Caco-2 (cell line): ENCODE measurements at regions not wholly inside any gene's neighbourhood (a gene's known extent, or its start where the extent isn't known, plus 50 kb on each side); places are given as distances from the start of the nearest gene placed in this dataset.
"Not testable (repeated sequence)": the region's sequence is repeated elsewhere in the genome, so short reads cannot be mapped to it uniquely, and the experiment has no call there.

Experiments
- BruUV-seq: library from RNA; stranded (reverse); fragments of 400-500 nt; replicated peaks from 2 replicates; lab custom pipeline; 2021; lab: Mats Ljungman, UMichigan
- CTCF ChIA-PET: fragments of 300-600 bp; sonication (Branson Sonifier 250); formaldehyde crosslinking; loops from one replicate; lab custom pipeline; 2022; ENCODE audit warnings: antibody characterized with exemption; lab: Charles Lee
- POLR2A ChIA-PET: fragments of 300-600 bp; sonication (Branson Sonifier 250); formaldehyde crosslinking; loops from one replicate; lab custom pipeline; 2022; ENCODE audit warnings: antibody characterized with exemption; lab: Charles Lee
- DNase-seq, 2 experiments: peaks; one replicate each; pipeline versions ENCODE4 v3.0.0 to v3.0.0-alpha.2; 2020 to 2022
- H3K27me3 ChIP-seq: replicated peaks from 2 replicates; pipeline ENCODE4 v1.6.0; 2011; ENCODE audit warnings: low read length; ENCODE audit not compliant: control insufficient read depth, insufficient read depth
- H3K36me3 ChIP-seq: 2 replicates; pipeline ENCODE4 v1.5.1; 2011; ENCODE audit warnings: low read length; ENCODE audit not compliant: control insufficient read depth, insufficient read depth
- H3K4me1 ChIP-seq: fragments of 250-450 bp; sonication (Bioruptor Pico); 2 replicates; pipeline ENCODE4 v1.5.1; 2020; ENCODE audit warnings: mild to moderate bottlenecking
- H3K4me3 ChIP-seq: 2 replicates; pipeline ENCODE4 v1.5.1; 2011; ENCODE audit warnings: low read depth, mild to moderate bottlenecking, control low read depth, low read length
- H3K9me3 ChIP-seq: fragments of 250-450 bp; sonication (Bioruptor Pico); 2 replicates; pipeline ENCODE4 v1.5.1; 2020; ENCODE audit warnings: mild to moderate bottlenecking, moderate library complexity
- H3K27ac Mint-ChIP-seq: one replicate; pipeline ENCODE4 v1.8.0; 2022; ENCODE audit warnings: mixed read lengths; ENCODE audit not compliant: unreplicated experiment
- H3K27me3 Mint-ChIP-seq: one replicate; pipeline ENCODE4 v1.8.0; 2022; ENCODE audit warnings: mixed read lengths; ENCODE audit not compliant: insufficient read depth, unreplicated experiment
- H3K36me3 Mint-ChIP-seq: one replicate; pipeline ENCODE4 v1.8.0; 2022; ENCODE audit warnings: mild to moderate bottlenecking, mixed read lengths; ENCODE audit not compliant: insufficient read depth, unreplicated experiment
- H3K4me1 Mint-ChIP-seq: one replicate; pipeline ENCODE4 v1.8.0; 2022; ENCODE audit warnings: low read depth, mixed read lengths; ENCODE audit not compliant: unreplicated experiment
- H3K4me3 Mint-ChIP-seq: one replicate; pipeline ENCODE4 v1.8.0; 2022; ENCODE audit warnings: mild to moderate bottlenecking, moderate library complexity, mixed read lengths; ENCODE audit not compliant: unreplicated experiment
- H3K9me3 Mint-ChIP-seq: one replicate; pipeline ENCODE4 v1.8.0; 2022; ENCODE audit warnings: mixed read lengths; ENCODE audit not compliant: unreplicated experiment
- CTCF ChIP-seq, 2 experiments: fragments of 200-600 bp in 1 of 2; IDR thresholded peaks; 1 replicate in 1 of 2; 2 replicates in 1 of 2; pipeline versions ENCODE4 v1.5.1 to v1.8.0; 2011 to 2022; ENCODE audit warnings: antibody characterized with exemption in 1 of 2, control low read depth in 1 of 2, inconsistent platforms in 1 of 2, low read depth in 1 of 2, low read length in 1 of 2, mild to moderate bottlenecking in 1 of 2, moderate library complexity in 1 of 2; ENCODE audit not compliant: insufficient read depth in 1 of 2, severe bottlenecking in 1 of 2, unreplicated experiment in 1 of 2
- intact Hi-C: fragments of 100-400 bp; cut with micrococcal nuclease; formaldehyde crosslinking; loops from one replicate; pipeline ENCODE4 v1.10.0; 2022; ENCODE audit not compliant: unreplicated experiment

- no peaks in the 10 kb centered on the region for H3K9me3 ChIP-seq
- no peaks in the 10 kb centered on the region for H3K36me3 ChIP-seq
- POLR2A ChIA-PET: no interaction called here
- CTCF ChIA-PET: no interaction called here
- no peaks in the 10 kb centered on the region for H3K4me1 ChIP-seq
- H3K27me3 ChIP-seq: no peaks in the 10 kb centered on the region
- H3K4me3 ChIP-seq: no peak overlapping the region
- TF ChIP-seq CTCF (IDR thresholded peaks at IDR 0.05; ENCODE audit: insufficient read depth in 1 of 2, low read depth in 1 of 2, low read length in 1 of 2, severe bottlenecking in 1 of 2, unreplicated experiment in 1 of 2): no peak
- BruUV-seq: no TSS peak
- H3K4me3 Mint-ChIP-seq: no peak overlapping the region
- no peaks in the 10 kb centered on the region for H3K4me1 Mint-ChIP-seq
- H3K36me3 Mint-ChIP-seq: no peaks in the 10 kb centered on the region
- H3K9me3 Mint-ChIP-seq: no peaks in the 10 kb centered on the region
- DNase-seq: no peak
- H3K27ac Mint-ChIP-seq: no peak overlapping the region
- intact Hi-C loops: no loop called here
- H3K27me3 Mint-ChIP-seq: no peaks in the 10 kb centered on the region
Observed at GRCh38 chr3:145678401-145678800, 482.6 kb downstream of the PLOD2 start.

- Mint-ChIP-seq H3K4me1 (no peaks in the 10 kb centered on the region), H3K4me3 (no peak overlapping the region), H3K27ac (no peak overlapping the region), H3K36me3 (no peaks in the 10 kb centered on the region), H3K9me3 (no peaks in the 10 kb centered on the region), H3K27me3 (no peaks in the 10 kb centered on the region)
- Histone ChIP-seq H3K36me3 (no peaks in the 10 kb centered on the region), H3K27me3 (no peaks in the 10 kb centered on the region), H3K4me3 (no peak overlapping the region), H3K9me3 (no peaks in the 10 kb centered on the region), H3K4me1 (no peaks in the 10 kb centered on the region)
- ChIA-PET POLR2A (no interaction called here), CTCF (no interaction called here)
- no peak for DNase-seq
- BruUV-seq: no TSS peak
- intact Hi-C loops: no loop called here
- no peak for TF ChIP-seq CTCF (IDR thresholded peaks at IDR 0.05; ENCODE audit: insufficient read depth in 1 of 2, low read depth in 1 of 2, low read length in 1 of 2, severe bottlenecking in 1 of 2, unreplicated experiment in 1 of 2)
Observed at GRCh38 chr3:145681181-145681580, 479.8 kb downstream of the PLOD2 start.

- CTCF ChIA-PET, intact Hi-C loops, H3K27me3 ChIP-seq, H3K9me3 Mint-ChIP-seq, POLR2A ChIA-PET, DNase-seq, H3K27me3 Mint-ChIP-seq, H3K9me3 ChIP-seq, H3K27ac Mint-ChIP-seq, H3K4me1 ChIP-seq, H3K4me1 Mint-ChIP-seq, H3K36me3 Mint-ChIP-seq, H3K36me3 ChIP-seq, H3K4me3 Mint-ChIP-seq, BruUV-seq, H3K4me3 ChIP-seq: not testable (repeated sequence)
Observed at GRCh38 chr3:145687978-145688377, 473.0 kb downstream of the PLOD2 start.

- TF ChIP-seq CTCF (IDR thresholded peaks at IDR 0.05; ENCODE audit: insufficient read depth in 1 of 2, low read depth in 1 of 2, low read length in 1 of 2, severe bottlenecking in 1 of 2, unreplicated experiment in 1 of 2): no peak
- peaks cover 7% of the 10 kb centered on the region for H3K4me1 Mint-ChIP-seq
- BruUV-seq: no TSS peak
- H3K27me3 ChIP-seq: no peaks in the 10 kb centered on the region
- intact Hi-C loops: no loop called here
- ChIA-PET CTCF (no interaction called here), POLR2A (no interaction called here)
- no peaks in the 10 kb centered on the region for H3K9me3 ChIP-seq
- H3K9me3 Mint-ChIP-seq: no peaks in the 10 kb centered on the region
- no peak overlapping the region for H3K4me3 ChIP-seq
- no peaks in the 10 kb centered on the region for H3K36me3 Mint-ChIP-seq
- peaks cover 6% of the 10 kb centered on the region for H3K27me3 Mint-ChIP-seq
- H3K4me1 ChIP-seq: no peaks in the 10 kb centered on the region
- no peak overlapping the region for H3K4me3 Mint-ChIP-seq
- no peaks in the 10 kb centered on the region for H3K36me3 ChIP-seq
- no peak for DNase-seq
- no peak overlapping the region for H3K27ac Mint-ChIP-seq
Observed at GRCh38 chr3:145692751-145693150, 468.2 kb downstream of the PLOD2 start.
